PC-9 (cell line): ENCODE measurements at regions not wholly inside any gene's neighbourhood (a gene's known extent, or its start where the extent isn't known, plus 50 kb on each side); places are given as distances from the start of the nearest gene placed in this dataset.

Source experiments
- CTCF ChIP-seq: fragments of 200-600 bp; sonication (generic); conservative IDR thresholded peaks from 2 replicates; pipeline ENCODE4 v1.6.1; 2017; ENCODE audit warnings: mixed run types, antibody characterized with exemption, mild to moderate bottlenecking, moderate library complexity
- EZH2 ChIP-seq: fragments of 200-600 bp; sonication (generic); IDR thresholded peaks from 2 replicates; pipeline ENCODE4 v1.8.0; 2017; ENCODE audit warnings: antibody characterized with exemption, low read depth

- TF ChIP-seq CTCF (no peak), EZH2 (no peak)
Observed at GRCh38 chr4:123466080-123466785, 69.6 kb downstream of the SPRY1 start.
